Transverse colon (tissue), 3 donors: ENCODE measurements at regions not wholly inside any gene's neighbourhood (a gene's known extent, or its start where the extent isn't known, plus 50 kb on each side); places are given as distances from the start of the nearest gene placed in this dataset.

Source experiments
- EP300 ChIP-seq: sonication (generic); formaldehyde crosslinking; IDR thresholded peaks from one replicate; pipeline ENCODE4 v1.6.1; 2017; ENCODE audit warnings: antibody characterized with exemption, low read depth
- TF ChIP-seq, protein P1 (sequence below), 5 experiments: fragments of 200-600 bp in 3 of 5; fragments of 450-650 bp in 2 of 5; sonication (generic) in 3 of 5; IDR thresholded peaks; 1 replicate in 2 of 5; 2 replicates in 3 of 5; pipeline ENCODE4 v1.5.1; 2016 to 2017; ENCODE audit warnings: antibody characterized with exemption in 5 of 5, inconsistent platforms in 3 of 5, mild to moderate bottlenecking in 2 of 5, moderate library complexity in 1 of 5

DNA sequence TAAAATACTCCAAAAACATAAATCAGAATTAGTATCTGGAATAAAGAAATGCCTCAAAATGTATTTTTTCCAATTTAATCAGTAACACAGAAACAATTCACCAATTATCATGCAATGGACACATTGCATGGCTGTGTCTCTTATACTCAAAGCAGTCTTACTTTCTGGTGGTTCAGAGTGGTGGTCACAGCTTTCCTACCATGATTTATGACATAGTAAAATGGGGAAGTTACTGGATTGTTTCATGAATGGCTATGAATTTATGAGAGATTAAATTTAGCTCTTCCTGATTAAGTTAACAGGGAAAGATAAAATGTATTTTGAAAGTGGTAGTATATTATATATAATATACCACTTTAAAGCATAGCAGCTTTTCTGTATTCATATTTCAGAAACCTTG lies 331.5 kb upstream of the MAP3K7 start:
- TF ChIP-seq, protein P1, sequence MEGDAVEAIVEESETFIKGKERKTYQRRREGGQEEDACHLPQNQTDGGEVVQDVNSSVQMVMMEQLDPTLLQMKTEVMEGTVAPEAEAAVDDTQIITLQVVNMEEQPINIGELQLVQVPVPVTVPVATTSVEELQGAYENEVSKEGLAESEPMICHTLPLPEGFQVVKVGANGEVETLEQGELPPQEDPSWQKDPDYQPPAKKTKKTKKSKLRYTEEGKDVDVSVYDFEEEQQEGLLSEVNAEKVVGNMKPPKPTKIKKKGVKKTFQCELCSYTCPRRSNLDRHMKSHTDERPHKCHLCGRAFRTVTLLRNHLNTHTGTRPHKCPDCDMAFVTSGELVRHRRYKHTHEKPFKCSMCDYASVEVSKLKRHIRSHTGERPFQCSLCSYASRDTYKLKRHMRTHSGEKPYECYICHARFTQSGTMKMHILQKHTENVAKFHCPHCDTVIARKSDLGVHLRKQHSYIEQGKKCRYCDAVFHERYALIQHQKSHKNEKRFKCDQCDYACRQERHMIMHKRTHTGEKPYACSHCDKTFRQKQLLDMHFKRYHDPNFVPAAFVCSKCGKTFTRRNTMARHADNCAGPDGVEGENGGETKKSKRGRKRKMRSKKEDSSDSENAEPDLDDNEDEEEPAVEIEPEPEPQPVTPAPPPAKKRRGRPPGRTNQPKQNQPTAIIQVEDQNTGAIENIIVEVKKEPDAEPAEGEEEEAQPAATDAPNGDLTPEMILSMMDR (IDR thresholded peaks at IDR 0.05) = no peak
- TF ChIP-seq EP300 = no peak
